ENCODE measurements at regions not wholly inside any gene's neighbourhood (a gene's known extent, or its start where the extent isn't known, plus 50 kb on each side); places are given as distances from the start of the nearest gene placed in this dataset.

- H3K27ac ChIP-seq, result no peak overlapping the region
- no peak for TF ChIP-seq FOXP2 (optimal IDR thresholded peaks at IDR 0.05; ENCODE audit: control extremely low read depth, extremely low read length, insufficient read depth)
- TF ChIP-seq EZH2 (IDR thresholded peaks at IDR 0.05), result no peak
- no peak for TF ChIP-seq POLR2AphosphoS5 (IDR thresholded peaks at IDR 0.05; ENCODE audit: borderline replicate concordance, low read depth, low read length)
- no peak for DNase-seq (ENCODE audit: low read depth, low spot score)
- H3K4me3 ChIP-seq, result no peak overlapping the region
- no peaks in the 10 kb centered on the region for H3K9me3 ChIP-seq (ENCODE audit: low read depth, low read length)
- no peaks in the 10 kb centered on the region for H3K36me3 ChIP-seq (ENCODE audit: insufficient read depth, low read length)
- H3K9ac ChIP-seq (ENCODE audit: insufficient read length), result no peak overlapping the region
Observed at GRCh38 chr12:42961395-42961794, 371.8 kb upstream of the PRICKLE1 start.

- Histone ChIP-seq H3K36me3 (ENCODE audit: insufficient read depth, low read length) (no peaks in the 10 kb centered on the region), H3K27ac (no peak overlapping the region), H3K4me3 (no peak overlapping the region), H3K9me3 (ENCODE audit: low read depth, low read length) (no peaks in the 10 kb centered on the region), H3K9ac (ENCODE audit: insufficient read length) (no peak overlapping the region)
- no peak for TF ChIP-seq FOXP2 (optimal IDR thresholded peaks at IDR 0.05; ENCODE audit: control extremely low read depth, extremely low read length, insufficient read depth)
- TF ChIP-seq EZH2 (IDR thresholded peaks at IDR 0.05), result no peak
- TF ChIP-seq POLR2AphosphoS5 (IDR thresholded peaks at IDR 0.05; ENCODE audit: borderline replicate concordance, low read depth, low read length), result no peak
- DNase-seq (ENCODE audit: low read depth, low spot score), result no peak
Observed at GRCh38 chr12:42960087-42960527, 370.6 kb upstream of the PRICKLE1 start.

- Histone ChIP-seq H3K4me3 (no peak overlapping the region), H3K9me3 (ENCODE audit: low read depth, low read length) (no peaks in the 10 kb centered on the region), H3K36me3 (ENCODE audit: insufficient read depth, low read length) (no peaks in the 10 kb centered on the region), H3K27ac (no peak overlapping the region), H3K9ac (ENCODE audit: insufficient read length) (no peak overlapping the region)
- no peak for TF ChIP-seq FOXP2 (optimal IDR thresholded peaks at IDR 0.05; ENCODE audit: control extremely low read depth, extremely low read length, insufficient read depth)
- no peak for TF ChIP-seq EZH2 (IDR thresholded peaks at IDR 0.05)
- TF ChIP-seq POLR2AphosphoS5 (IDR thresholded peaks at IDR 0.05; ENCODE audit: borderline replicate concordance, low read depth, low read length), result no peak
- no peak for DNase-seq (ENCODE audit: low read depth, low spot score)
Observed at GRCh38 chr12:42958291-42958674, 368.7 kb upstream of the PRICKLE1 start.

GRCh38 chr12:42957561-42958290 is 368.2 kb upstream of the PRICKLE1 start:
- no peak for DNase-seq (ENCODE audit: low read depth, low spot score)
- H3K9ac ChIP-seq (ENCODE audit: insufficient read length), result no peak overlapping the region
- no peak overlapping the region for H3K27ac ChIP-seq
- no peak overlapping the region for H3K4me3 ChIP-seq
- TF ChIP-seq EZH2 (IDR thresholded peaks at IDR 0.05) (no peak), POLR2AphosphoS5 (IDR thresholded peaks at IDR 0.05; ENCODE audit: borderline replicate concordance, low read depth, low read length) (no peak), FOXP2 (optimal IDR thresholded peaks at IDR 0.05; ENCODE audit: control extremely low read depth, extremely low read length, insufficient read depth) (no peak)
- H3K36me3 ChIP-seq (ENCODE audit: insufficient read depth, low read length), result no peaks in the 10 kb centered on the region
- no peaks in the 10 kb centered on the region for H3K9me3 ChIP-seq (ENCODE audit: low read depth, low read length)

- DNase-seq (ENCODE audit: low read depth, low spot score), result no peak
- Histone ChIP-seq H3K36me3 (ENCODE audit: insufficient read depth, low read length) (no peaks in the 10 kb centered on the region), H3K27ac (no peak overlapping the region), H3K9ac (ENCODE audit: insufficient read length) (no peak overlapping the region), H3K4me3 (no peak overlapping the region), H3K9me3 (ENCODE audit: low read depth, low read length) (no peaks in the 10 kb centered on the region)
- TF ChIP-seq EZH2 (IDR thresholded peaks at IDR 0.05) (no peak), POLR2AphosphoS5 (IDR thresholded peaks at IDR 0.05; ENCODE audit: borderline replicate concordance, low read depth, low read length) (no peak), FOXP2 (optimal IDR thresholded peaks at IDR 0.05; ENCODE audit: control extremely low read depth, extremely low read length, insufficient read depth) (no peak)
Observed at GRCh38 chr12:42957136-42957535, 367.6 kb upstream of the PRICKLE1 start.

- Histone ChIP-seq H3K9ac (ENCODE audit: insufficient read length) (no peak overlapping the region), H3K4me3 (no peak overlapping the region), H3K27ac (no peak overlapping the region), H3K36me3 (ENCODE audit: insufficient read depth, low read length) (no peaks in the 10 kb centered on the region), H3K9me3 (ENCODE audit: low read depth, low read length) (no peaks in the 10 kb centered on the region)
- TF ChIP-seq FOXP2 (optimal IDR thresholded peaks at IDR 0.05; ENCODE audit: control extremely low read depth, extremely low read length, insufficient read depth), result no peak
- DNase-seq (ENCODE audit: low read depth, low spot score), result no peak
Observed at GRCh38 chr12:42953021-42953420, 363.5 kb upstream of the PRICKLE1 start.

- H3K4me3 ChIP-seq, result no peak overlapping the region
- H3K36me3 ChIP-seq (ENCODE audit: insufficient read depth, low read length), result no peaks in the 10 kb centered on the region
- no peaks in the 10 kb centered on the region for H3K9me3 ChIP-seq (ENCODE audit: low read depth, low read length)
- TF ChIP-seq POLR2AphosphoS5 (IDR thresholded peaks at IDR 0.05; ENCODE audit: borderline replicate concordance, low read depth, low read length) (no peak), EZH2 (IDR thresholded peaks at IDR 0.05) (no peak), FOXP2 (optimal IDR thresholded peaks at IDR 0.05; ENCODE audit: control extremely low read depth, extremely low read length, insufficient read depth) (no peak)
- H3K27ac ChIP-seq, result no peak overlapping the region
- DNase-seq (ENCODE audit: low read depth, low spot score), result no peak
- no peak overlapping the region for H3K9ac ChIP-seq (ENCODE audit: insufficient read length)
Observed at GRCh38 chr12:42946871-42947381, 357.4 kb upstream of the PRICKLE1 start.

GRCh38 chr12:42945927-42946326 is 356.4 kb upstream of the PRICKLE1 start:
- Histone ChIP-seq H3K36me3 (ENCODE audit: insufficient read depth, low read length) (no peaks in the 10 kb centered on the region), H3K9ac (ENCODE audit: insufficient read length) (no peak overlapping the region), H3K9me3 (ENCODE audit: low read depth, low read length) (no peaks in the 10 kb centered on the region), H3K27ac (no peak overlapping the region), H3K4me3 (no peak overlapping the region)
- TF ChIP-seq EZH2 (IDR thresholded peaks at IDR 0.05) (no peak), FOXP2 (optimal IDR thresholded peaks at IDR 0.05; ENCODE audit: control extremely low read depth, extremely low read length, insufficient read depth) (no peak), POLR2AphosphoS5 (IDR thresholded peaks at IDR 0.05; ENCODE audit: borderline replicate concordance, low read depth, low read length) (no peak)
- DNase-seq (ENCODE audit: low read depth, low spot score), result no peak

- H3K27ac ChIP-seq, result no peak overlapping the region
- H3K4me3 ChIP-seq, result no peak overlapping the region
- no peak for TF ChIP-seq FOXP2 (optimal IDR thresholded peaks at IDR 0.05; ENCODE audit: control extremely low read depth, extremely low read length, insufficient read depth)
- no peak for TF ChIP-seq EZH2 (IDR thresholded peaks at IDR 0.05)
- TF ChIP-seq POLR2AphosphoS5 (IDR thresholded peaks at IDR 0.05; ENCODE audit: borderline replicate concordance, low read depth, low read length), result no peak
- H3K9me3 ChIP-seq (ENCODE audit: low read depth, low read length), result no peaks in the 10 kb centered on the region
- DNase-seq (ENCODE audit: low read depth, low spot score), result no peak
- no peak overlapping the region for H3K9ac ChIP-seq (ENCODE audit: insufficient read length)
- no peaks in the 10 kb centered on the region for H3K36me3 ChIP-seq (ENCODE audit: insufficient read depth, low read length)
Observed at GRCh38 chr12:42944516-42944915, 355.0 kb upstream of the PRICKLE1 start.

All from SK-N-MC (cell line).